Mononuclear cell (primary cell): ENCODE measurements at regions not wholly inside any gene's neighbourhood (a gene's known extent, or its start where the extent isn't known, plus 50 kb on each side); places are given as distances from the start of the nearest gene placed in this dataset.

ENCODE experiments used
- H3K27me3 ChIP-seq: 2 replicates; pipeline ENCODE4 v1.6.0; 2011; ENCODE audit warnings: low read length, control low read depth; ENCODE audit not compliant: insufficient read depth
- H3K4me1 ChIP-seq: 2 replicates; pipeline ENCODE4 v1.5.1; 2011; ENCODE audit warnings: mild to moderate bottlenecking, low read length, control low read depth; ENCODE audit not compliant: insufficient read depth
- H3K4me3 ChIP-seq: 2 replicates; pipeline ENCODE4 v1.5.1; 2011; ENCODE audit warnings: mild to moderate bottlenecking, low read length, moderate library complexity
- H3K9me3 ChIP-seq: 2 replicates; pipeline ENCODE4 v1.5.1; 2011; ENCODE audit warnings: low read depth, mild to moderate bottlenecking, control low read depth, low read length

- H3K4me3 ChIP-seq: no peak overlapping the region
- H3K9me3 ChIP-seq: no peaks in the 10 kb centered on the region
- no peaks in the 10 kb centered on the region for H3K27me3 ChIP-seq
- peaks cover 3% of the 10 kb centered on the region for H3K4me1 ChIP-seq
Observed at GRCh38 chr14:65339866-65340265, 72.7 kb upstream of the FUT8 start.

GRCh38 chr14:65344011-65344410 is 68.5 kb upstream of the FUT8 start:
- no peaks in the 10 kb centered on the region for H3K9me3 ChIP-seq
- no peaks in the 10 kb centered on the region for H3K27me3 ChIP-seq
- H3K4me1 ChIP-seq: peaks cover 6% of the 10 kb centered on the region
- H3K4me3 ChIP-seq: no peak overlapping the region

- Histone ChIP-seq H3K4me3 (no peak overlapping the region), H3K4me1 (peaks cover 6% of the 10 kb centered on the region), H3K9me3 (no peaks in the 10 kb centered on the region), H3K27me3 (no peaks in the 10 kb centered on the region)
Observed at GRCh38 chr14:65345266-65345665, 67.3 kb upstream of the FUT8 start.

- Histone ChIP-seq H3K9me3 (no peaks in the 10 kb centered on the region), H3K4me1 (peaks cover 6% of the 10 kb centered on the region), H3K4me3 (no peak overlapping the region), H3K27me3 (no peaks in the 10 kb centered on the region)
Observed at GRCh38 chr14:65346474-65346873, 66.1 kb upstream of the FUT8 start.

GRCh38 chr14:65346895-65347294 is 65.6 kb upstream of the FUT8 start:
- H3K9me3 ChIP-seq: no peaks in the 10 kb centered on the region
- no peak overlapping the region for H3K4me3 ChIP-seq
- H3K27me3 ChIP-seq: no peaks in the 10 kb centered on the region
- H3K4me1 ChIP-seq: peaks cover 6% of the 10 kb centered on the region

GRCh38 chr14:65348137-65348536 is 64.4 kb upstream of the FUT8 start:
- H3K4me1 ChIP-seq: peaks cover 6% of the 10 kb centered on the region
- no peaks in the 10 kb centered on the region for H3K9me3 ChIP-seq
- no peaks in the 10 kb centered on the region for H3K27me3 ChIP-seq
- H3K4me3 ChIP-seq: no peak overlapping the region

GRCh38 chr14:65349100-65349499 is 63.4 kb upstream of the FUT8 start:
- no peaks in the 10 kb centered on the region for H3K9me3 ChIP-seq
- no peaks in the 10 kb centered on the region for H3K27me3 ChIP-seq
- H3K4me3 ChIP-seq: no peak overlapping the region
- H3K4me1 ChIP-seq: peaks cover 6% of the 10 kb centered on the region

- Histone ChIP-seq H3K9me3 (no peaks in the 10 kb centered on the region), H3K27me3 (no peaks in the 10 kb centered on the region), H3K4me1 (peaks cover 10% of the 10 kb centered on the region), H3K4me3 (no peak overlapping the region)
Observed at GRCh38 chr14:65351493-65352194, 60.9 kb upstream of the FUT8 start.

GRCh38 chr14:65352964-65353530 is 59.5 kb upstream of the FUT8 start:
- H3K9me3 ChIP-seq: no peaks in the 10 kb centered on the region
- peaks cover 5% of the 10 kb centered on the region for H3K4me1 ChIP-seq
- H3K4me3 ChIP-seq: no peak overlapping the region
- no peaks in the 10 kb centered on the region for H3K27me3 ChIP-seq

- Histone ChIP-seq H3K27me3 (no peaks in the 10 kb centered on the region), H3K4me1 (peaks cover 5% of the 10 kb centered on the region), H3K4me3 (no peak overlapping the region), H3K9me3 (no peaks in the 10 kb centered on the region)
Observed at GRCh38 chr14:65354131-65354530, 58.4 kb upstream of the FUT8 start.

GRCh38 chr14:65354715-65355114 is 57.8 kb upstream of the FUT8 start:
- Histone ChIP-seq H3K9me3 (no peaks in the 10 kb centered on the region), H3K4me1 (peaks cover 5% of the 10 kb centered on the region), H3K27me3 (no peaks in the 10 kb centered on the region), H3K4me3 (no peak overlapping the region)

GRCh38 chr14:65356327-65356836 is 56.1 kb upstream of the FUT8 start:
- H3K4me3 ChIP-seq: no peak overlapping the region
- peaks cover 5% of the 10 kb centered on the region for H3K4me1 ChIP-seq
- H3K27me3 ChIP-seq: no peaks in the 10 kb centered on the region
- H3K9me3 ChIP-seq: no peaks in the 10 kb centered on the region

GRCh38 chr14:65357113-65357512 is 55.4 kb upstream of the FUT8 start:
- Histone ChIP-seq H3K4me1 (peaks cover 5% of the 10 kb centered on the region), H3K9me3 (no peaks in the 10 kb centered on the region), H3K4me3 (no peak overlapping the region), H3K27me3 (no peaks in the 10 kb centered on the region)

GRCh38 chr14:65357689-65358088 is 54.8 kb upstream of the FUT8 start:
- peaks cover 5% of the 10 kb centered on the region for H3K4me1 ChIP-seq
- no peak overlapping the region for H3K4me3 ChIP-seq
- H3K9me3 ChIP-seq: no peaks in the 10 kb centered on the region
- no peaks in the 10 kb centered on the region for H3K27me3 ChIP-seq

GRCh38 chr14:65359503-65359902 is 53.0 kb upstream of the FUT8 start:
- H3K27me3 ChIP-seq: no peaks in the 10 kb centered on the region
- H3K9me3 ChIP-seq: no peaks in the 10 kb centered on the region
- peaks cover 5% of the 10 kb centered on the region for H3K4me1 ChIP-seq
- no peak overlapping the region for H3K4me3 ChIP-seq
